WI38 (cell line): ENCODE measurements at regions not wholly inside any gene's neighbourhood (a gene's known extent, or its start where the extent isn't known, plus 50 kb on each side); places are given as distances from the start of the nearest gene placed in this dataset.
A peak's percentile ranks its signal among the peaks of the same experiment; 100 is the strongest.
"Not testable (repeated sequence)": the region's sequence is repeated elsewhere in the genome, so short reads cannot be mapped to it uniquely, and the experiment has no call there.

ENCODE experiments used
- H3K4me3 ChIP-seq: 2 replicates; pipeline ENCODE4 v1.5.1; 2011; ENCODE audit warnings: low read depth, mild to moderate bottlenecking, control low read depth, low read length
- TF ChIP-seq, protein P1 (sequence below): IDR thresholded peaks from 2 replicates; pipeline ENCODE4 v1.5.1; 2012; ENCODE audit warnings: low read depth, mild to moderate bottlenecking, control low read depth, low read length

- H3K4me3 ChIP-seq = no peak overlapping the region
- TF ChIP-seq, protein P1, sequence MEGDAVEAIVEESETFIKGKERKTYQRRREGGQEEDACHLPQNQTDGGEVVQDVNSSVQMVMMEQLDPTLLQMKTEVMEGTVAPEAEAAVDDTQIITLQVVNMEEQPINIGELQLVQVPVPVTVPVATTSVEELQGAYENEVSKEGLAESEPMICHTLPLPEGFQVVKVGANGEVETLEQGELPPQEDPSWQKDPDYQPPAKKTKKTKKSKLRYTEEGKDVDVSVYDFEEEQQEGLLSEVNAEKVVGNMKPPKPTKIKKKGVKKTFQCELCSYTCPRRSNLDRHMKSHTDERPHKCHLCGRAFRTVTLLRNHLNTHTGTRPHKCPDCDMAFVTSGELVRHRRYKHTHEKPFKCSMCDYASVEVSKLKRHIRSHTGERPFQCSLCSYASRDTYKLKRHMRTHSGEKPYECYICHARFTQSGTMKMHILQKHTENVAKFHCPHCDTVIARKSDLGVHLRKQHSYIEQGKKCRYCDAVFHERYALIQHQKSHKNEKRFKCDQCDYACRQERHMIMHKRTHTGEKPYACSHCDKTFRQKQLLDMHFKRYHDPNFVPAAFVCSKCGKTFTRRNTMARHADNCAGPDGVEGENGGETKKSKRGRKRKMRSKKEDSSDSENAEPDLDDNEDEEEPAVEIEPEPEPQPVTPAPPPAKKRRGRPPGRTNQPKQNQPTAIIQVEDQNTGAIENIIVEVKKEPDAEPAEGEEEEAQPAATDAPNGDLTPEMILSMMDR = no peak
Observed at GRCh38 chr6:865846-866245, 172.9 kb upstream of the EXOC2 start.

GRCh38 chr6:863831-864230 lies 170.9 kb upstream of the EXOC2 start:
- TF ChIP-seq, protein P1 = no peak

DNA sequence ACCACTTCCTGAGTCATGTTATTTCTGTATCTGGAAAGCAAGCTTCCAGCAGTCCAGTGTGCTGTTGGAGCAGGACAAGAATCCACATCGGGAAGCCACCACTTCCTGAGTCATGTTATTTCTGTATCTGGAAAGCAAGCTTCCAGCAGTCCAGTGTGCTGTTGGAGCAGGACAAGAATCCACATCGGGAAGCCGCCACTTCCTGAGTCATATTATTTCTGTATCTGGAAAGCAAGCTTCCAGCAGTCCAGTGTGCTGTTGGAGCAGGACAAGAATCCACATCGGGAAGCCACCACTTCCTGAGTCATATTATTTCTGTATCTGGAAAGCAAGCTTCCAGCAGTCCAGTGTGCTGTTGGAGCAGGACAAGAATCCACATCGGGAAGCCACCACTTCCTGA lies 170.2 kb upstream of the EXOC2 start:
- H3K4me3 ChIP-seq = not testable (repeated sequence)

More at GRCh38 chr6:863831-864230, 170.9 kb upstream of the EXOC2 start:
- H3K4me3 ChIP-seq = no peak overlapping the region

DNA sequence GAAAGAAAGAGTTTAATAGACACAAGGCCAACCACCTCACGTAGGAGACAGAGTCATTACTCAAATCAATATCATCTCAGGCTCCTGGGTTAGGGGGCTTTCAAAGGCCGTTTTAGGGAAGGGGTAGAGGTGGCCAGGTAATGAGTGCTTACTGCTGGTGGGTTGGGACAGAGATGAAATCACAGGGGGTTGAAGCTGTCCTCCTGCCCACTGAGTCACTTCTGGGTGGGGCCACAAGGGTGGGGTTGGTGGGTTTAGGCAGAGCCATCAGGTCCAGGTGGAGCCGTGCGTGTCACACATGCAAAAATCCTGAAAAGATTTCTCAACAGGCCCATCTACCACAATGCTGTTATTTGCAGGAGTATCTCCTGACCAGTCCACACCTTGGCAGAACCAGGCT lies 167.0 kb upstream of the EXOC2 start:
- TF ChIP-seq, protein P1 = no peak
- H3K4me3 ChIP-seq = no peak overlapping the region

DNA sequence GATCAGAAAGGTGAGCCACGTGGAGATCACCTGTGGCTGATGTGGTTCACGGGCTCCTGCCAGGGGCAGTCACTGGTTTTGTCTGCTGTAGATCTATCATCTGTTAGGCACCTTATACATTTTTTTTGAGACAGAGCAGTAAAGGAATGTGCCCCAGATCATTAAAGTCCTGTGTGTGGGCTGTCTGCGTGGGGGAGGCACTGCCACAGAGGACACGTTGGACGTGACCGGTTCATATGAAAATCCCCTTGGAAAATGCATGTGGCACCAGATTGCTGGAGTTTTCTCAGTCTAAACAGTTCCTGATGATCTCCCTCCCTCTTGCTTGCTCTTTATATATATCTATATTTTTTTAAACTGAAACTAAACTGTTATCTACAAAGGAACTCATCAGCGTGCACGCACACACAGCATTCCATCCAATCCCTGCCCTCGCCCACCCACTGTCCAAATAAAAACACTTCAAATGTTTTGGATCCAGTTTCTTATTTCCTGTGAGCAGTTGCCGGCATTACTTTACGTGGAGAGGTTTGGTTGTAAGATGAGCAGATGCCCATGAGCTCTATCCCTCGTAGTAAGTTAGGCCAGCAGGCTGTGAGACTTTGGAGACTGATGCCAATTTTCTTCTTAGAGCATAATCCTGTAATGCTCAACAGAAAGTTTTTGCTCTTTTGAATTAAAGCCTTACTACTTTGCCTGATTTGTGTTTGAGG lies 161.6 kb upstream of the EXOC2 start:
- peak overlapping the region; percentile 5; the same call in 1 of the 2 replicates for H3K4me3 ChIP-seq
- TF ChIP-seq, protein P1 = no peak

GRCh38 chr6:852216-852615 lies 159.3 kb upstream of the EXOC2 start:
- not testable (repeated sequence) for H3K4me3 ChIP-seq

GRCh38 chr6:849075-849506 lies 156.2 kb upstream of the EXOC2 start:
- no peak overlapping the region for H3K4me3 ChIP-seq
- TF ChIP-seq, protein P1 = no peak

DNA sequence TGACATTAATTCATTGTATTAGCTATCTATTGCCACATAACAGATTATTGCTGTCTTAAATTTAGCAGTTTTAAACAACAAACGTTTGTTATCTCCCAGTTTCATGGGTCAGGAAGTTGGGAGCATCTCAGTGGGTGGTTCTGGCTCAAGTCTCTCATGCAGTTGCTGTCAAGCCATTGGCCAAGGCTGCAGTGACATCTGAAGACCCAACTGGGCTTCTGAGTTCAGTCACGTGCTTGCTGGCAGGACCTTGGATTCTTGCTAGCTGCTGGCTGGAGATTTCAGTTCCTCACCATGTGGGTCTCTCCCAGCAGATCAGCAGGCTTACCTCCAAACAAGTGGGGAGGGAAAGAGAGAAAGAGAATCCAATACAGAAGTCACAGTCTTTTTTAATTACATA lies 152.6 kb upstream of the EXOC2 start:
- TF ChIP-seq, protein P1 = no peak
- no peak overlapping the region for H3K4me3 ChIP-seq
